Breast epithelium (tissue), 4 donors: ENCODE measurements at regions not wholly inside any gene's neighbourhood (a gene's known extent, or its start where the extent isn't known, plus 50 kb on each side); places are given as distances from the start of the nearest gene placed in this dataset.

Experiments used
- DNase-seq, 2 donors: peaks; one replicate each; pipeline ENCODE4 v3.0.0-alpha.2; 2019; ENCODE audit warnings: low spot score in 2 of 2
- H3K27ac ChIP-seq, 2 donors: fragments of 200-600 bp; sonication (generic) in 1 of 2; one replicate each; pipeline ENCODE4 v1.5.1; 2016 to 2019; ENCODE audit warnings: mild to moderate bottlenecking in 1 of 2
- H3K27me3 ChIP-seq, 2 donors: fragments of 200-600 bp; sonication (generic) in 1 of 2; one replicate each; pipeline versions ENCODE4 v1.5.1 to v1.6.0; 2017 to 2019; ENCODE audit warnings: control low read depth in 1 of 2, mild to moderate bottlenecking in 1 of 2
- H3K36me3 ChIP-seq: fragments of 200-600 bp; one replicate; pipeline ENCODE4 v1.5.1; 2019
- H3K4me1 ChIP-seq, 2 donors: fragments of 200-600 bp; sonication (generic); one replicate each; pipeline ENCODE4 v1.5.1; 2016 to 2019; ENCODE audit warnings: control low read depth in 1 of 2
- H3K4me3 ChIP-seq, 3 donors: fragments of 200-600 bp; sonication (generic); 1 replicate in 2 of 3; 2 replicates in 1 of 3; pipeline ENCODE4 v1.5.1; 2016 to 2019; ENCODE audit warnings: mild to moderate bottlenecking in 3 of 3, moderate library complexity in 2 of 3
- H3K9me3 ChIP-seq, 2 donors: fragments of 200-600 bp; sonication (generic) in 1 of 2; one replicate each; pipeline ENCODE4 v1.5.1; 2016 to 2019; ENCODE audit warnings: control low read depth in 1 of 2
- CTCF ChIP-seq, 3 donors: fragments of 450-650 bp; IDR thresholded peaks; one replicate each; pipeline ENCODE4 v1.5.1; 2016 to 2017; ENCODE audit warnings: antibody characterized with exemption in 3 of 3, mild to moderate bottlenecking in 3 of 3, moderate library complexity in 3 of 3
- POLR2A ChIP-seq: fragments of 450-650 bp; IDR thresholded peaks from one replicate; pipeline ENCODE4 v1.6.1; 2016; ENCODE audit warnings: antibody characterized with exemption, mild to moderate bottlenecking, moderate library complexity
- POLR2AphosphoS5 ChIP-seq, 3 donors: sonication (generic); formaldehyde crosslinking; IDR thresholded peaks; one replicate each; pipeline ENCODE4 v1.6.1; 2017; ENCODE audit warnings: antibody characterized with exemption in 3 of 3
- intact Hi-C: fragments of 100-400 bp; cut with DNase I; formaldehyde crosslinking; loops from one replicate; pipeline ENCODE4 v1.15.1; 2023; ENCODE audit warnings: low total_unique reads

GRCh38 chr4:116027311-116027710 is 913.9 kb upstream of the NDST4 start:
- no peaks in the 10 kb centered on the region for H3K9me3 ChIP-seq
- H3K4me1 ChIP-seq, result no peaks in the 10 kb centered on the region
- no peak for DNase-seq
- H3K4me3 ChIP-seq, result no peak overlapping the region
- no peak for TF ChIP-seq POLR2A
- no peak for TF ChIP-seq POLR2AphosphoS5 (IDR thresholded peaks at IDR 0.05)
- no peak for TF ChIP-seq CTCF (IDR thresholded peaks at IDR 0.05)
- no peaks in the 10 kb centered on the region for H3K27me3 ChIP-seq
- intact Hi-C loops, result no loop called here
- no peak overlapping the region for H3K27ac ChIP-seq
- no peaks in the 10 kb centered on the region for H3K36me3 ChIP-seq

GRCh38 chr4:116024954-116025708 is 911.7 kb upstream of the NDST4 start:
- intact Hi-C loops, result no loop called here
- Histone ChIP-seq H3K4me3 (no peak overlapping the region), H3K27ac (no peak overlapping the region), H3K27me3 (no peaks in the 10 kb centered on the region), H3K9me3 (peaks cover 3 to 16% of the 10 kb centered on the region in 2 donors), H3K36me3 (no peaks in the 10 kb centered on the region), H3K4me1 (no peaks in the 10 kb centered on the region)
- no peak for DNase-seq
- no peak for TF ChIP-seq POLR2AphosphoS5 (IDR thresholded peaks at IDR 0.05)
- TF ChIP-seq CTCF (IDR thresholded peaks at IDR 0.05), result no peak
- TF ChIP-seq POLR2A, result no peak

GRCh38 chr4:116023049-116023448 is 909.6 kb upstream of the NDST4 start:
- H3K9me3 ChIP-seq, result peaks cover 11 to 37% of the 10 kb centered on the region in 2 donors
- TF ChIP-seq CTCF (IDR thresholded peaks at IDR 0.05) (no peak), POLR2A (no peak), POLR2AphosphoS5 (IDR thresholded peaks at IDR 0.05) (no peak)
- H3K4me3 ChIP-seq, result no peak overlapping the region
- intact Hi-C loops, result no loop called here
- H3K27me3 ChIP-seq, result no peaks in the 10 kb centered on the region
- H3K4me1 ChIP-seq, result no peaks in the 10 kb centered on the region
- no peak overlapping the region for H3K27ac ChIP-seq
- DNase-seq, result no peak
- no peaks in the 10 kb centered on the region for H3K36me3 ChIP-seq

- H3K9me3 ChIP-seq, result peaks cover 27 to 60% of the 10 kb centered on the region in 2 donors
- H3K4me1 ChIP-seq, result no peaks in the 10 kb centered on the region
- no peaks in the 10 kb centered on the region for H3K36me3 ChIP-seq
- no peaks in the 10 kb centered on the region for H3K27me3 ChIP-seq
- intact Hi-C loops, result no loop called here
- no peak overlapping the region for H3K27ac ChIP-seq
- no peak overlapping the region for H3K4me3 ChIP-seq
- no peak for DNase-seq
- TF ChIP-seq POLR2AphosphoS5 (IDR thresholded peaks at IDR 0.05) (no peak), CTCF (IDR thresholded peaks at IDR 0.05) (no peak), POLR2A (no peak)
Measured at GRCh38 chr4:116020141-116020722, 906.8 kb upstream of the NDST4 start.

GRCh38 chr4:116018831-116019230 is 905.4 kb upstream of the NDST4 start:
- H3K27me3 ChIP-seq, result no peaks in the 10 kb centered on the region
- H3K4me1 ChIP-seq, result no peaks in the 10 kb centered on the region
- TF ChIP-seq POLR2AphosphoS5 (IDR thresholded peaks at IDR 0.05) (no peak), CTCF (IDR thresholded peaks at IDR 0.05) (no peak), POLR2A (no peak)
- no peak overlapping the region for H3K4me3 ChIP-seq
- no peaks in the 10 kb centered on the region for H3K36me3 ChIP-seq
- intact Hi-C loops, result no loop called here
- H3K9me3 ChIP-seq, result peaks cover 35 to 71% of the 10 kb centered on the region in 2 donors
- DNase-seq, result no peak
- H3K27ac ChIP-seq, result no peak overlapping the region
